ENCODE measurements at regions not wholly inside any gene's neighbourhood (a gene's known extent, or its start where the extent isn't known, plus 50 kb on each side); places are given as distances from the start of the nearest gene placed in this dataset.

DNA sequence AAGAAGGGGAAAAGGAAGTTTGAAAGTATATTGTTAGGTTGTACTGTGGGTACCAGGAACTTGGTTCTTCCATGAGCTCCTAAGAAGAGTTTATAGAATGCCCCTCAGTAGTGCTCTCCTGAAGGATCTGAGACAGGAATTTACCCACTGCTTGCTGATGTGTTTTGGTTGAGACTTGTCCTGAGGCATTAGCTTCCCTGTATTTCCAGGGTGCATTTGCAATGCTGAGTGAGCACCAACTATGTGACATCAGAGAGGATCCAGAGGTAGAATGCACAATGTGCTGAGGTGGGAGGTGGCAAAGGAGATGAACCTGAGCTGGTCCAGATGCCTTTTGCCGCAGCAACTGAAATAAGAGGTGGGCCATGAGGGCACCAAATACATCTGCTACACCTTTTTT is 64.3 kb upstream of the LRRC3B start:
- no TSS peak for BruUV-seq (replicated peaks)
- FAIRE-seq = no peak
- Histone ChIP-seq H3K4me2 (ENCODE audit: insufficient read depth, low read length) (no peak overlapping the region), H3K9me1 (replicated peaks; ENCODE audit: control insufficient read depth, extremely low read depth, insufficient read depth, low read length) (no peaks in the 10 kb centered on the region), H3K27ac (ENCODE audit: insufficient read depth, low read depth, low read length) (no peak overlapping the region), H3K27me3 (ENCODE audit: control insufficient read depth in 2 of 2, insufficient read depth in 2 of 2, low read length in 2 of 2) (no peaks in the 10 kb centered on the region), H3K9ac (replicated peaks; ENCODE audit: extremely low read depth, insufficient read depth, low read length) (no peak overlapping the region), H4K20me1 (replicated peaks; ENCODE audit: control insufficient read depth, extremely low read depth, insufficient read depth, low read length) (no peaks in the 10 kb centered on the region), H3K4me3 (replicated peaks in 1 of 3; ENCODE audit: insufficient read depth in 1 of 3, low read depth in 1 of 3, low read length in 3 of 3) (no peak overlapping the region), H3K9me3 (replicated peaks; ENCODE audit: control insufficient read depth, insufficient read depth, low read length) (no peaks in the 10 kb centered on the region), H3K36me3 (ENCODE audit: control insufficient read depth in 2 of 2, extremely low read depth in 1 of 2, insufficient read depth in 2 of 2, low read length in 2 of 2) (no peaks in the 10 kb centered on the region), H2AFZ (ENCODE audit: low read depth, low read length) (no peak overlapping the region), H3K79me2 (ENCODE audit: control insufficient read depth, insufficient read depth, low read length) (no peaks in the 10 kb centered on the region), H3K4me1 (ENCODE audit: control insufficient read depth, extremely low read depth, insufficient read depth, low read length) (no peaks in the 10 kb centered on the region)
- TF ChIP-seq, protein P1, sequence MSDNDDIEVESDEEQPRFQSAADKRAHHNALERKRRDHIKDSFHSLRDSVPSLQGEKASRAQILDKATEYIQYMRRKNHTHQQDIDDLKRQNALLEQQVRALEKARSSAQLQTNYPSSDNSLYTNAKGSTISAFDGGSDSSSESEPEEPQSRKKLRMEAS (IDR thresholded peaks at IDR 0.05; ENCODE audit: insufficient read depth, insufficient read length) = no peak
- no peak for TF ChIP-seq EZH2 (IDR thresholded peaks at IDR 0.05; ENCODE audit: borderline replicate concordance, low read depth, low read length, severe bottlenecking)
- TF ChIP-seq MYC (IDR thresholded peaks at IDR 0.05; ENCODE audit: low read depth, low read length) = no peak
- no peak for TF ChIP-seq JUN (IDR thresholded peaks at IDR 0.05; ENCODE audit: borderline replicate concordance, insufficient read depth, insufficient read length, low read depth)
- TF ChIP-seq, protein P2, sequence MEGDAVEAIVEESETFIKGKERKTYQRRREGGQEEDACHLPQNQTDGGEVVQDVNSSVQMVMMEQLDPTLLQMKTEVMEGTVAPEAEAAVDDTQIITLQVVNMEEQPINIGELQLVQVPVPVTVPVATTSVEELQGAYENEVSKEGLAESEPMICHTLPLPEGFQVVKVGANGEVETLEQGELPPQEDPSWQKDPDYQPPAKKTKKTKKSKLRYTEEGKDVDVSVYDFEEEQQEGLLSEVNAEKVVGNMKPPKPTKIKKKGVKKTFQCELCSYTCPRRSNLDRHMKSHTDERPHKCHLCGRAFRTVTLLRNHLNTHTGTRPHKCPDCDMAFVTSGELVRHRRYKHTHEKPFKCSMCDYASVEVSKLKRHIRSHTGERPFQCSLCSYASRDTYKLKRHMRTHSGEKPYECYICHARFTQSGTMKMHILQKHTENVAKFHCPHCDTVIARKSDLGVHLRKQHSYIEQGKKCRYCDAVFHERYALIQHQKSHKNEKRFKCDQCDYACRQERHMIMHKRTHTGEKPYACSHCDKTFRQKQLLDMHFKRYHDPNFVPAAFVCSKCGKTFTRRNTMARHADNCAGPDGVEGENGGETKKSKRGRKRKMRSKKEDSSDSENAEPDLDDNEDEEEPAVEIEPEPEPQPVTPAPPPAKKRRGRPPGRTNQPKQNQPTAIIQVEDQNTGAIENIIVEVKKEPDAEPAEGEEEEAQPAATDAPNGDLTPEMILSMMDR (IDR thresholded peaks at IDR 0.05; ENCODE audit: extremely low read depth in 1 of 2, insufficient read depth in 1 of 2, low read depth in 1 of 2, low read length in 2 of 2) = no peak
- no peak for TF ChIP-seq POLR2AphosphoS5 (IDR thresholded peaks at IDR 0.05; ENCODE audit: insufficient read depth, low read depth, low read length)
- no peak for TF ChIP-seq FOS (IDR thresholded peaks at IDR 0.05; ENCODE audit: borderline replicate concordance, insufficient read depth, low read length)
- no peak for TF ChIP-seq GATA2 (IDR thresholded peaks at IDR 0.05; ENCODE audit: insufficient read depth, insufficient read length, low read depth, low read length)
- no peak for TF ChIP-seq POLR2A (IDR thresholded peaks at IDR 0.05; ENCODE audit: low read depth, low read length)
- intact Hi-C loops (cut with micrococcal nuclease) = no loop called here
- CTCF ChIA-PET = no interaction called here
- dilution Hi-C loops (cut with MboI; ENCODE audit: extremely low pct_ligation_motif_present, low sequenced_read_pairs) = no loop called here
- POLR2A ChIA-PET = no interaction called here
- no peak for DNase-seq (ENCODE audit: low read depth, low spot score)

Measured in endothelial cell of umbilical vein (primary cell).